PC-3 (cell line): ENCODE measurements at regions not wholly inside any gene's neighbourhood (a gene's known extent, or its start where the extent isn't known, plus 50 kb on each side); places are given as distances from the start of the nearest gene placed in this dataset.

Experiments used
- ATAC-seq: fragments of 200-7000 bp; cut with Tn5 transposase; 2 replicates; pipeline ENCODE4 v1.9.1; 2020; ENCODE audit warnings: mild to moderate bottlenecking, moderate library complexity
- BruUV-seq: library from RNA; stranded (reverse); fragments of 400-500 nt; replicated peaks from 2 replicates; lab custom pipeline; 2021; lab: Mats Ljungman, UMichigan
- CTCF ChIA-PET: fragments of 300-600 bp; sonication (Branson Sonifier 250); formaldehyde crosslinking; loops from one replicate; lab custom pipeline; 2022; ENCODE audit warnings: antibody characterized with exemption; lab: Charles Lee
- POLR2A ChIA-PET: fragments of 300-600 bp; sonication (Branson Sonifier 250); formaldehyde crosslinking; loops from one replicate; lab custom pipeline; 2022; ENCODE audit warnings: antibody characterized with exemption; ENCODE audit not compliant: unreplicated experiment; lab: Charles Lee
- DNase-seq: peaks from one replicate; pipeline ENCODE4 v3.0.0-alpha.2; 2015
- H2AFZ ChIP-seq: fragments of 300-600 bp; sonication (generic); 2 replicates; pipeline ENCODE4 v1.6.0; 2016; ENCODE audit warnings: antibody characterized with exemption, low read length
- H3F3A ChIP-seq: fragments of 300-600 bp; sonication (generic); one replicate; pipeline ENCODE4 v1.6.0; 2017; ENCODE audit warnings: antibody characterized with exemption, low read length, control low read depth, mild to moderate bottlenecking; ENCODE audit not compliant: unreplicated experiment
- H3K27ac ChIP-seq: fragments of 300-600 bp; sonication (generic); 2 replicates; pipeline ENCODE4 v1.5.1; 2016; ENCODE audit warnings: mild to moderate bottlenecking, low read length
- H3K27me3 ChIP-seq: fragments of 300-600 bp; sonication (generic); 2 replicates; pipeline ENCODE4 v1.6.1; 2016; ENCODE audit warnings: low read length, mixed read lengths
- H3K36me3 ChIP-seq: fragments of 300-600 bp; sonication (generic); 2 replicates; pipeline ENCODE4 v1.6.1; 2016; ENCODE audit warnings: low read depth, mixed run types, low read length, mixed read lengths
- H3K4me1 ChIP-seq: fragments of 300-600 bp; sonication (generic); 2 replicates; pipeline ENCODE4 v1.5.1; 2016; ENCODE audit warnings: low read length; ENCODE audit not compliant: insufficient read depth
- H3K4me2 ChIP-seq: fragments of 300-600 bp; sonication (generic); 2 replicates; pipeline ENCODE4 v1.6.0; 2016; ENCODE audit warnings: low read length
- H3K4me3 ChIP-seq: fragments of 300-600 bp; sonication (generic); 2 replicates; pipeline ENCODE4 v1.5.1; 2016; ENCODE audit warnings: mild to moderate bottlenecking, low read length, mixed read lengths
- H3K79me2 ChIP-seq: fragments of 300-600 bp; sonication (generic); 2 replicates; pipeline ENCODE4 v1.6.1; 2017; ENCODE audit warnings: low read length, mixed read lengths
- H3K9ac ChIP-seq: fragments of 300-600 bp; sonication (generic); 2 replicates; pipeline ENCODE4 v1.6.0; 2016; ENCODE audit warnings: mild to moderate bottlenecking, low read length
- H3K9me2 ChIP-seq: fragments of 300-600 bp; sonication (generic); replicated peaks from 2 replicates; pipeline ENCODE4 v1.6.1; 2016; ENCODE audit warnings: mixed run types, low read length, mixed read lengths
- H3K9me3 ChIP-seq: fragments of 300-600 bp; sonication (generic); 2 replicates; pipeline ENCODE4 v1.6.1; 2016; ENCODE audit warnings: low read length, mixed read lengths
- H4K20me1 ChIP-seq: fragments of 300-600 bp; sonication (generic); 2 replicates; pipeline ENCODE4 v1.6.1; 2016; ENCODE audit warnings: low read length, mixed read lengths
- EZH2 ChIP-seq: fragments of 300-600 bp; sonication (generic); IDR thresholded peaks from one replicate; pipeline ENCODE4 v1.6.1; 2017; ENCODE audit warnings: antibody characterized with exemption, mild to moderate bottlenecking, low read length; ENCODE audit not compliant: unreplicated experiment
- EZH2phosphoT487 ChIP-seq: fragments of 300-600 bp; sonication (generic); IDR thresholded peaks from 2 replicates; pipeline ENCODE4 v1.6.1; 2018; ENCODE audit warnings: mild to moderate bottlenecking, antibody characterized with exemption, low read length, borderline replicate concordance
- intact Hi-C: fragments of 100-400 bp; cut with micrococcal nuclease; formaldehyde crosslinking; loops from 2 replicates; pipeline ENCODE4 v1.9.0; 2023
- TF ChIP-seq, protein P1 (sequence below): fragments of 300-600 bp; sonication (generic); conservative IDR thresholded peaks from 2 replicates; pipeline ENCODE4 v1.5.1; 2017; ENCODE audit warnings: antibody characterized with exemption, low read depth, mild to moderate bottlenecking, low read length

GRCh38 chr2:217626926-217627325 lies 375.9 kb downstream of the TNS1 start:
- H3K9me3 ChIP-seq, result no peaks in the 10 kb centered on the region
- H3K27ac ChIP-seq, result no peak overlapping the region
- H4K20me1 ChIP-seq, result no peaks in the 10 kb centered on the region
- H3K9me2 ChIP-seq, result no peaks in the 10 kb centered on the region
- no TSS peak for BruUV-seq
- no peak overlapping the region for H3K9ac ChIP-seq
- no peak overlapping the region for H3K4me2 ChIP-seq
- ChIA-PET CTCF (no interaction called here), POLR2A (no interaction called here)
- H3K4me3 ChIP-seq, result no peak overlapping the region
- H2AFZ ChIP-seq, result no peak overlapping the region
- H3K79me2 ChIP-seq, result no peaks in the 10 kb centered on the region
- intact Hi-C loops, result no loop called here
- no peaks in the 10 kb centered on the region for H3K36me3 ChIP-seq
- ATAC-seq, result no peak
- peaks cover 58% of the 10 kb centered on the region for H3K27me3 ChIP-seq
- TF ChIP-seq EZH2phosphoT487 (no peak), EZH2 (no peak)
- TF ChIP-seq, protein P1, sequence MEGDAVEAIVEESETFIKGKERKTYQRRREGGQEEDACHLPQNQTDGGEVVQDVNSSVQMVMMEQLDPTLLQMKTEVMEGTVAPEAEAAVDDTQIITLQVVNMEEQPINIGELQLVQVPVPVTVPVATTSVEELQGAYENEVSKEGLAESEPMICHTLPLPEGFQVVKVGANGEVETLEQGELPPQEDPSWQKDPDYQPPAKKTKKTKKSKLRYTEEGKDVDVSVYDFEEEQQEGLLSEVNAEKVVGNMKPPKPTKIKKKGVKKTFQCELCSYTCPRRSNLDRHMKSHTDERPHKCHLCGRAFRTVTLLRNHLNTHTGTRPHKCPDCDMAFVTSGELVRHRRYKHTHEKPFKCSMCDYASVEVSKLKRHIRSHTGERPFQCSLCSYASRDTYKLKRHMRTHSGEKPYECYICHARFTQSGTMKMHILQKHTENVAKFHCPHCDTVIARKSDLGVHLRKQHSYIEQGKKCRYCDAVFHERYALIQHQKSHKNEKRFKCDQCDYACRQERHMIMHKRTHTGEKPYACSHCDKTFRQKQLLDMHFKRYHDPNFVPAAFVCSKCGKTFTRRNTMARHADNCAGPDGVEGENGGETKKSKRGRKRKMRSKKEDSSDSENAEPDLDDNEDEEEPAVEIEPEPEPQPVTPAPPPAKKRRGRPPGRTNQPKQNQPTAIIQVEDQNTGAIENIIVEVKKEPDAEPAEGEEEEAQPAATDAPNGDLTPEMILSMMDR, result no peak
- no peak for DNase-seq
- no peaks in the 10 kb centered on the region for H3F3A ChIP-seq
- no peaks in the 10 kb centered on the region for H3K4me1 ChIP-seq

DNA sequence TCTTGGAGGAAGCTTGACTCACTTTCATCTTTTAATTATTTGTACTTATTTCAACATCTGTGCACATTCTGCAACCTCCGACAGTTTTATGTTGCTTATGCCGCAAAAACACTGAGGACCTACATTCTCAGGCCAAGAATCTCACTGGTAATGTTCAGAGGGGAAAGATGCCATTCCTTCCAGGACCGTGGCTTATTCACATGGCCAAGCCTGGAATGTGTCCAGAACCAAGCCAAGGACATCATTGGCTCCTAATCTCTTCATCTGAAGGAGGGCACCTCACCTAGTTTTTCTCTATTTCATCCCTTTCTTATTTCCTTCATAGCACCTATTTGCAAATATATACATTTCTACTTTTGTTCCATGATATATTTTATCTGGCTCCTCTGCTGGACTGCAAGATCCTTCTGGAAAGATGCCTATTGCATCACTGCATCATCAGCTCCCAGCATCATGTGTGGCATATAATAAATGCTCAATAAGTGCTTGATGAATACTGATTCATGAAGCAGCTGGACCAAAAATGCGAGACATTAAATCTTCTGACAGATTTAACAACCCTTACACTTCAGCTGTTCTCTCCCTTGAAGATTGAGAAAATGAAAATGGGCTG lies 377.1 kb downstream of the TNS1 start:
- intact Hi-C loops, result no loop called here
- peaks cover 58% of the 10 kb centered on the region for H3K27me3 ChIP-seq
- no peak overlapping the region for H3K4me2 ChIP-seq
- no peak for ATAC-seq
- no peaks in the 10 kb centered on the region for H3K79me2 ChIP-seq
- no peaks in the 10 kb centered on the region for H3K36me3 ChIP-seq
- ChIA-PET CTCF (no interaction called here), POLR2A (no interaction called here)
- H3K9me3 ChIP-seq, result no peaks in the 10 kb centered on the region
- DNase-seq, result no peak
- no peaks in the 10 kb centered on the region for H3K4me1 ChIP-seq
- no peaks in the 10 kb centered on the region for H3F3A ChIP-seq
- no peaks in the 10 kb centered on the region for H4K20me1 ChIP-seq
- no peaks in the 10 kb centered on the region for H3K9me2 ChIP-seq
- TF ChIP-seq, protein P1, result no peak
- no peak for TF ChIP-seq EZH2
- TF ChIP-seq EZH2phosphoT487, result no peak
- no TSS peak for BruUV-seq
- no peak overlapping the region for H3K27ac ChIP-seq
- H2AFZ ChIP-seq, result no peak overlapping the region
- H3K9ac ChIP-seq, result no peak overlapping the region
- no peak overlapping the region for H3K4me3 ChIP-seq

- no peaks in the 10 kb centered on the region for H3K4me1 ChIP-seq
- no peaks in the 10 kb centered on the region for H3K79me2 ChIP-seq
- ChIA-PET POLR2A (no interaction called here), CTCF (no interaction called here)
- no peaks in the 10 kb centered on the region for H3K36me3 ChIP-seq
- DNase-seq (no peak), ATAC-seq (no peak)
- H3K9me3 ChIP-seq, result no peaks in the 10 kb centered on the region
- H3K9me2 ChIP-seq, result no peaks in the 10 kb centered on the region
- no peak overlapping the region for H3K27ac ChIP-seq
- no peak overlapping the region for H3K4me2 ChIP-seq
- no peak overlapping the region for H2AFZ ChIP-seq
- no peak overlapping the region for H3K9ac ChIP-seq
- no TSS peak for BruUV-seq
- no peaks in the 10 kb centered on the region for H3F3A ChIP-seq
- TF ChIP-seq, protein P1, result no peak
- TF ChIP-seq EZH2phosphoT487 (no peak), EZH2 (no peak)
- H3K27me3 ChIP-seq, result peaks cover 64% of the 10 kb centered on the region
- H4K20me1 ChIP-seq, result no peaks in the 10 kb centered on the region
- no peak overlapping the region for H3K4me3 ChIP-seq
- intact Hi-C loops, result no loop called here
Measured at GRCh38 chr2:217623281-217623912, 379.4 kb downstream of the TNS1 start.
